Heart left ventricle (tissue), 16 donors: ENCODE measurements at regions not wholly inside any gene's neighbourhood (a gene's known extent, or its start where the extent isn't known, plus 50 kb on each side); places are given as distances from the start of the nearest gene placed in this dataset.

Experiments
- ATAC-seq, 4 donors: fragments of 200-7000 bp; cut with Tn5 transposase; one replicate each; pipeline ENCODE4 v1.9.1; 2020 to 2022; ENCODE audit warnings: moderate library complexity in 4 of 4, mild to moderate bottlenecking in 3 of 4, moderate number of reproducible peaks in 1 of 4
- DNase-seq, 5 donors: peaks; one replicate each; pipeline ENCODE4 v3.0.0-alpha.2; 2020
- H3K27ac ChIP-seq, 12 donors: fragments of 200-600 bp; sonication (generic) in 4 of 12; one replicate each; pipeline versions ENCODE4 v1.5.0 to v1.8.0; 2016 to 2022; ENCODE audit warnings: mild to moderate bottlenecking in 2 of 12
- H3K27me3 ChIP-seq, 9 donors: fragments of 200-600 bp; sonication (generic) in 2 of 9; one replicate each; pipeline versions ENCODE4 v1.5.1 to v1.8.0; 2016 to 2022; ENCODE audit warnings: mild to moderate bottlenecking in 3 of 9
- H3K36me3 ChIP-seq, 9 donors: fragments of 200-600 bp; sonication (generic) in 2 of 9; one replicate each; pipeline versions ENCODE4 v1.5.0 to v1.8.0; 2018 to 2022; ENCODE audit warnings: mild to moderate bottlenecking in 2 of 9
- H3K4me1 ChIP-seq, 12 donors: fragments of 200-600 bp; sonication (generic) in 4 of 12; one replicate each; pipeline versions ENCODE4 v1.5.0 to v1.8.0; 2016 to 2022; ENCODE audit warnings: mild to moderate bottlenecking in 3 of 12
- H3K4me3 ChIP-seq, 12 donors: fragments of 200-600 bp; sonication (generic) in 4 of 12; one replicate each; pipeline versions ENCODE4 v1.5.0 to v1.8.0; 2017 to 2022; ENCODE audit warnings: mild to moderate bottlenecking in 9 of 12, moderate library complexity in 4 of 12
- H3K9me3 ChIP-seq, 12 donors: fragments of 200-600 bp; sonication (generic) in 4 of 12; one replicate each; pipeline versions ENCODE4 v1.5.0 to v1.8.0; 2016 to 2022; ENCODE audit warnings: mild to moderate bottlenecking in 1 of 12
- POLR2A ChIP-seq, 2 donors: fragments of 450-650 bp; IDR thresholded peaks; one replicate each; pipeline ENCODE4 v1.6.1; 2017; ENCODE audit warnings: antibody characterized with exemption in 2 of 2, mild to moderate bottlenecking in 2 of 2, moderate library complexity in 2 of 2
- WGBS, 4 donors: extraction: QIAGEN DNeasy Blood & Tissue Kit in 2 of 4; methylation state at CpG; one replicate each; pipeline versions ENCODE4 v1.1.5 to v1.1.7; 2013 to 2018; 5-methylcytosine and 5-hydroxymethylcytosine counted together
- intact Hi-C, 10 donors: fragments of 100-400 bp; cut with DNase I; formaldehyde crosslinking; loops; one replicate each; pipeline versions ENCODE4 v1.11.1 to v1.14.2; 2022
- TF ChIP-seq, protein P1 (sequence below), 12 donors: fragments of 200-600 bp; sonication (generic) in 4 of 12; IDR thresholded peaks; one replicate each; pipeline versions ENCODE4 v1.5.0 to v1.8.0; 2018 to 2022; ENCODE audit warnings: antibody characterized with exemption in 12 of 12, mild to moderate bottlenecking in 5 of 12
- donor health status: ischemic (EF 13 %, LVEDD 7.1; RV severe dilation, severe dysfunction).
- donor health status: healthy with polysubstance abuse.
- donor health status: DM: no; HTN: yes; CAD: no.
- donor health status: DM: no; HTN: no; CAD: no.
- donor health status: ischemic (EF 25% LVEDD 6.9; RV normal size, moderate dysfunction).
- donor health status: ischemic (EF 25% LVEDD 5.7; RV mildly dilated, moderate dysfunction).
- donor health status: healthy.
- donor health status: DM: yes; HTN: yes; CAD: no.
- donor health status: ischemic (EF 35%, LVEDD 5.7; RV mildly dilated, moderate dysfunction).
- donor health status: nonischemic (EF 11% LVEDD 7.7; RV severe dilation, severe dysfunction).
- donor health status: DM: yes; HTN: yes; CAD: no.
- donor health status: PGD.
- donor health status: ischemic (EF 29% LVEDD 5.4; RV normal size, mild dysfunction).
- donor health status: nonischemic (EF 23%, LVEDD 6.1; RV moderate dilation, normal function).

DNA sequence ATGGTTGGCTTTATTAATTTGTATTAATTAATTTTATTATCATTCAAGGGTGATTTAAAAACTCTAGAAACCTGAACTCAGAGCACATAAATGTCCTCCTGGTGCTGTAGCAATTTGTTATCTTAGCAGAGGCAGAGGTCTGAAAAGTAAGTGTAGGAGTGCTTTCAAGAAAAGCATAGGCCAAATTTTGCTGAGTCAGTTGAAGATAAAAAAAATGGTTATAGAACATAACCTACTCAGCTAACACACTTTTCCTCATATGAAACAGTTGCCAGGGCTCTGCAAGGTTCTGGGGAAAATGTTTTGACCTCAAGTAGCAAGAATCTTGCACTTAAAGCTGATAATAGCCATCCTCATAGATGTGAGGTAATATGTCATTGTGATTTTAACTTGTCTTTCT is 53.5 kb upstream of the CHODL start:
- ATAC-seq (no peak), DNase-seq (no peak)
- no peak overlapping the region for H3K4me3 ChIP-seq
- TF ChIP-seq, protein P1, sequence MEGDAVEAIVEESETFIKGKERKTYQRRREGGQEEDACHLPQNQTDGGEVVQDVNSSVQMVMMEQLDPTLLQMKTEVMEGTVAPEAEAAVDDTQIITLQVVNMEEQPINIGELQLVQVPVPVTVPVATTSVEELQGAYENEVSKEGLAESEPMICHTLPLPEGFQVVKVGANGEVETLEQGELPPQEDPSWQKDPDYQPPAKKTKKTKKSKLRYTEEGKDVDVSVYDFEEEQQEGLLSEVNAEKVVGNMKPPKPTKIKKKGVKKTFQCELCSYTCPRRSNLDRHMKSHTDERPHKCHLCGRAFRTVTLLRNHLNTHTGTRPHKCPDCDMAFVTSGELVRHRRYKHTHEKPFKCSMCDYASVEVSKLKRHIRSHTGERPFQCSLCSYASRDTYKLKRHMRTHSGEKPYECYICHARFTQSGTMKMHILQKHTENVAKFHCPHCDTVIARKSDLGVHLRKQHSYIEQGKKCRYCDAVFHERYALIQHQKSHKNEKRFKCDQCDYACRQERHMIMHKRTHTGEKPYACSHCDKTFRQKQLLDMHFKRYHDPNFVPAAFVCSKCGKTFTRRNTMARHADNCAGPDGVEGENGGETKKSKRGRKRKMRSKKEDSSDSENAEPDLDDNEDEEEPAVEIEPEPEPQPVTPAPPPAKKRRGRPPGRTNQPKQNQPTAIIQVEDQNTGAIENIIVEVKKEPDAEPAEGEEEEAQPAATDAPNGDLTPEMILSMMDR (IDR thresholded peaks at IDR 0.05), result no peak
- no peak for TF ChIP-seq POLR2A (IDR thresholded peaks at IDR 0.05)
- no peak overlapping the region for H3K27ac ChIP-seq
- H3K4me1 ChIP-seq, result no peaks in the 10 kb centered on the region
- H3K36me3 ChIP-seq, result no peaks in the 10 kb centered on the region
- H3K27me3 ChIP-seq, result no peaks in the 10 kb centered on the region
- no peaks in the 10 kb centered on the region for H3K9me3 ChIP-seq
- intact Hi-C loops, result no loop called here

DNA sequence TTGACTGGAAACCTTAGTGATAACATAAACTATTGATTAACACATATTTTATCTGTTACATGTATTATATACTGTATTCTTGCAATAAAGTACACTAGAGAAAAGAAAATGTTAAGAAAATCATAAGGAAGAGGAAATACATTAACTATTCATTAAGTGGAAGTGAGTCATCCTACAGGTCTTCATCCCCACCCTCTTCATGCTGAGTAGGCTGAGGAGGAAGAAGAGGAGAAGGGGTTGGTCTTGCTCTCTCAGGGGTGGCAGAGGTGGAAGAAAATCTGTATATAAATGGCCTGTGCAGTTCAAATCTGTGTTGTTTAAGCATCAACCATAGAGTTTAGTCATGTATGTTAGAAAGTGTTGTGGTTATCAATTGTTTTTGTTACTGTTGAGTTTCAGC is 66.1 kb upstream of the CHODL start:
- H3K36me3 ChIP-seq, result no peaks in the 10 kb centered on the region
- no peak for TF ChIP-seq POLR2A (IDR thresholded peaks at IDR 0.05)
- TF ChIP-seq, protein P1 (IDR thresholded peaks at IDR 0.05), result no peak
- ATAC-seq (no peak), DNase-seq (no peak)
- no peaks in the 10 kb centered on the region for H3K9me3 ChIP-seq
- no peak overlapping the region for H3K27ac ChIP-seq
- intact Hi-C loops, result no loop called here
- no peaks in the 10 kb centered on the region for H3K27me3 ChIP-seq
- H3K4me3 ChIP-seq, result no peak overlapping the region
- H3K4me1 ChIP-seq, result no peaks in the 10 kb centered on the region

DNA sequence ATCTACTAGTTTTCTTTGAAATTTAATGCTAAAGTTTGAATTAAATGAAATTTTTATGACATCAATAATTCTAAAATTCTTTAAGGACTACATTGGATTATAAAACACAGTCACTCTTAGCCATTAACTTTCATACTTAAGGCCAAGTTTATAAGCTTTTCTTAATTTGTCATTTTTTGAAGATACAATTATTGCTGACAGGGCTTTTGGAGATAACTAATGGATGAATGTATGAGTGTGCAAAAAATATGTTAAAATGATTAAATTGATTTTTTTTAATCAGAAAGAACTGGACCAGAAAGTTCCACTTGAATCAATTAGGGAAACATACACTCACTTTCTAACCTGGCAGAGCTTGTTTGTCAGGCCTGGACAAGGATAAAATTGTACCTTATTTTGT is 70.3 kb upstream of the CHODL start:
- intact Hi-C loops, result no loop called here
- TF ChIP-seq, protein P1 (IDR thresholded peaks at IDR 0.05), result no peak
- TF ChIP-seq POLR2A (IDR thresholded peaks at IDR 0.05), result no peak
- Histone ChIP-seq H3K9me3 (no peaks in the 10 kb centered on the region), H3K27ac (no peak overlapping the region), H3K36me3 (no peaks in the 10 kb centered on the region), H3K4me3 (no peak overlapping the region), H3K27me3 (no peaks in the 10 kb centered on the region), H3K4me1 (no peaks in the 10 kb centered on the region)
- no peak for DNase-seq
- ATAC-seq, result no peak

DNA sequence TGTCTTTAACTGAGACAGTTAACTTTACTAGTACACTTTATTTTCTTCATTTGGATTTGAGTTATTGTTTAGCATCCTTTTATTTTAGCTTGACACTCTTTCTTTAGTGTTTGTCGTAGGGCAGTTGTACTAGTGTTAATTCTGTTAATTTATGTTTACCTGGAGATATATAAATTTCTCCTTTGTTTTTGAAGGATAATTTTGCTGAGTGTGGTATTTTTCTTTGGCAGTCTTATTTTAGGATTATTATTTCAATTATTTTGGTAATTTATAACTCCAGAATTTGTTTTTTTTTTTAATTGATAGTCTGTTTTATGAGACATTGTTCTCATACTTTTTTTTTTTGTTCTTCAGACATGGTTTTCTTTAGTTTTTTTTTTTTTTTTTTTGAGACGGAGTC is 73.8 kb upstream of the CHODL start:
- Histone ChIP-seq H3K9me3 (peaks cover 0 to 5% (median 0%) of the 10 kb centered on the region in 12 donors), H3K4me1 (no peaks in the 10 kb centered on the region), H3K27me3 (no peaks in the 10 kb centered on the region), H3K36me3 (no peaks in the 10 kb centered on the region), H3K4me3 (no peak overlapping the region), H3K27ac (no peak overlapping the region)
- ATAC-seq (no peak), DNase-seq (no peak)
- 95 to 99% (median 97%) methylated on average over 1 to 2 of the region's 2 CpGs for WGBS, 4 donors
- intact Hi-C loops, result no loop called here
- TF ChIP-seq, protein P1 (IDR thresholded peaks at IDR 0.05), result no peak
- TF ChIP-seq POLR2A (IDR thresholded peaks at IDR 0.05), result no peak
